Sigmoid colon (tissue), 6 donors: ENCODE measurements at regions not wholly inside any gene's neighbourhood (a gene's known extent, or its start where the extent isn't known, plus 50 kb on each side); places are given as distances from the start of the nearest gene placed in this dataset.
"Not testable (repeated sequence)": the region's sequence is repeated elsewhere in the genome, so short reads cannot be mapped to it uniquely, and the experiment has no call there.

Source experiments
- DNase-seq: peaks from one replicate; pipeline ENCODE4 v3.0.0-alpha.2; 2019
- H3K27ac ChIP-seq, 4 donors: fragments of 200-600 bp; sonication (generic); one replicate each; pipeline ENCODE4 v1.5.1; 2016 to 2019; ENCODE audit warnings: mild to moderate bottlenecking in 1 of 4
- H3K27me3 ChIP-seq, 3 donors: fragments of 200-600 bp; sonication (generic); one replicate each; pipeline ENCODE4 v1.5.1; 2019; ENCODE audit warnings: mild to moderate bottlenecking in 1 of 3
- H3K36me3 ChIP-seq, 4 donors: fragments of 200-600 bp; sonication (generic); one replicate each; pipeline ENCODE4 v1.5.1; 2016 to 2019
- H3K4me1 ChIP-seq, 4 donors: fragments of 200-600 bp; sonication (generic); one replicate each; pipeline ENCODE4 v1.5.1; 2017 to 2019
- H3K4me3 ChIP-seq, 4 donors: fragments of 200-600 bp; sonication (generic); one replicate each; pipeline ENCODE4 v1.5.1; 2017 to 2019; ENCODE audit warnings: mild to moderate bottlenecking in 2 of 4, moderate library complexity in 1 of 4
- H3K9me3 ChIP-seq, 4 donors: fragments of 200-600 bp in 3 of 4; sonication (generic) in 3 of 4; one replicate each; pipeline versions ENCODE4 v1.5.1 to v1.6.1; 2013 to 2019
- EP300 ChIP-seq, 4 donors: sonication (generic); formaldehyde crosslinking; IDR thresholded peaks; one replicate each; pipeline ENCODE4 v1.6.1; 2017; ENCODE audit warnings: antibody characterized with exemption in 4 of 4
- POLR2A ChIP-seq, 2 donors: fragments of 450-650 bp; IDR thresholded peaks; one replicate each; pipeline ENCODE4 v1.6.1; 2016; ENCODE audit warnings: antibody characterized with exemption in 2 of 2, mild to moderate bottlenecking in 2 of 2, moderate library complexity in 2 of 2
- POLR2AphosphoS5 ChIP-seq, 4 donors: sonication (generic); formaldehyde crosslinking; IDR thresholded peaks; one replicate each; pipeline ENCODE4 v1.6.1; 2017; ENCODE audit warnings: antibody characterized with exemption in 4 of 4
- WGBS, 2 donors: extraction: QIAGEN DNeasy Blood & Tissue Kit; methylation state at CpG; one replicate each; pipeline ENCODE4 v1.1.7; 2013; 5-methylcytosine and 5-hydroxymethylcytosine counted together
- intact Hi-C: fragments of 100-400 bp; cut with DNase I; formaldehyde crosslinking; loops from one replicate; pipeline ENCODE4 v1.15.1; 2023
- TF ChIP-seq, protein P1 (sequence below), 4 experiments: fragments of 450-650 bp in 3 of 4; fragments of 200-600 bp in 1 of 4; IDR thresholded peaks; one replicate each; pipeline ENCODE4 v1.5.1; 2016 to 2019; ENCODE audit warnings: antibody characterized with exemption in 4 of 4, mild to moderate bottlenecking in 3 of 4, moderate library complexity in 2 of 4
- donor health status: healthy with polysubstance abuse.
- donor health status: healthy.

DNA sequence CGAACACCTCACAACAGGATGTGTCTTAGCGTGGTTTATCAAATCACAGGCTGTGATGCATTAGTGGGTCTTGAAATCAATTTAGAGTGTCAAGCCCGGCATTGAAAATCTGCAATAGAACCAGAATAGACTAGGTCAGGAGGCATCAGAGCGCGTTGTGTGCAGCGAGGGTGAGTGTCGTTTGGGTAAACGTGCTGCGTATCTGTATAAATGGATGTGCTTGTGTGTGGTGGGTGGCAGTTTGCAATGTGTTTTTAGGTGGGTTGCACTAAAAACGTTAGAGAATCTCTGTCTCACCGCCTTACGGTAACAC is 121.0 kb upstream of the SULF2 start:
- TF ChIP-seq, protein P1, sequence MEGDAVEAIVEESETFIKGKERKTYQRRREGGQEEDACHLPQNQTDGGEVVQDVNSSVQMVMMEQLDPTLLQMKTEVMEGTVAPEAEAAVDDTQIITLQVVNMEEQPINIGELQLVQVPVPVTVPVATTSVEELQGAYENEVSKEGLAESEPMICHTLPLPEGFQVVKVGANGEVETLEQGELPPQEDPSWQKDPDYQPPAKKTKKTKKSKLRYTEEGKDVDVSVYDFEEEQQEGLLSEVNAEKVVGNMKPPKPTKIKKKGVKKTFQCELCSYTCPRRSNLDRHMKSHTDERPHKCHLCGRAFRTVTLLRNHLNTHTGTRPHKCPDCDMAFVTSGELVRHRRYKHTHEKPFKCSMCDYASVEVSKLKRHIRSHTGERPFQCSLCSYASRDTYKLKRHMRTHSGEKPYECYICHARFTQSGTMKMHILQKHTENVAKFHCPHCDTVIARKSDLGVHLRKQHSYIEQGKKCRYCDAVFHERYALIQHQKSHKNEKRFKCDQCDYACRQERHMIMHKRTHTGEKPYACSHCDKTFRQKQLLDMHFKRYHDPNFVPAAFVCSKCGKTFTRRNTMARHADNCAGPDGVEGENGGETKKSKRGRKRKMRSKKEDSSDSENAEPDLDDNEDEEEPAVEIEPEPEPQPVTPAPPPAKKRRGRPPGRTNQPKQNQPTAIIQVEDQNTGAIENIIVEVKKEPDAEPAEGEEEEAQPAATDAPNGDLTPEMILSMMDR (IDR thresholded peaks at IDR 0.05): no peak
- TF ChIP-seq POLR2AphosphoS5 (IDR thresholded peaks at IDR 0.05) (no peak), POLR2A (IDR thresholded peaks at IDR 0.05) (no peak), EP300 (IDR thresholded peaks at IDR 0.05) (no peak)
- Histone ChIP-seq H3K4me1 (peaks cover 0 to 5% (median 0%) of the 10 kb centered on the region in 4 donors), H3K36me3 (no peaks in the 10 kb centered on the region), H3K4me3 (no peak overlapping the region), H3K9me3 (no peaks in the 10 kb centered on the region), H3K27me3 (no peaks in the 10 kb centered on the region), H3K27ac (no peak overlapping the region)
- 82% methylated on average over 12 of the region's 12 CpGs for WGBS, 2 donors
- intact Hi-C loops: no loop called here
- no peak for DNase-seq

DNA sequence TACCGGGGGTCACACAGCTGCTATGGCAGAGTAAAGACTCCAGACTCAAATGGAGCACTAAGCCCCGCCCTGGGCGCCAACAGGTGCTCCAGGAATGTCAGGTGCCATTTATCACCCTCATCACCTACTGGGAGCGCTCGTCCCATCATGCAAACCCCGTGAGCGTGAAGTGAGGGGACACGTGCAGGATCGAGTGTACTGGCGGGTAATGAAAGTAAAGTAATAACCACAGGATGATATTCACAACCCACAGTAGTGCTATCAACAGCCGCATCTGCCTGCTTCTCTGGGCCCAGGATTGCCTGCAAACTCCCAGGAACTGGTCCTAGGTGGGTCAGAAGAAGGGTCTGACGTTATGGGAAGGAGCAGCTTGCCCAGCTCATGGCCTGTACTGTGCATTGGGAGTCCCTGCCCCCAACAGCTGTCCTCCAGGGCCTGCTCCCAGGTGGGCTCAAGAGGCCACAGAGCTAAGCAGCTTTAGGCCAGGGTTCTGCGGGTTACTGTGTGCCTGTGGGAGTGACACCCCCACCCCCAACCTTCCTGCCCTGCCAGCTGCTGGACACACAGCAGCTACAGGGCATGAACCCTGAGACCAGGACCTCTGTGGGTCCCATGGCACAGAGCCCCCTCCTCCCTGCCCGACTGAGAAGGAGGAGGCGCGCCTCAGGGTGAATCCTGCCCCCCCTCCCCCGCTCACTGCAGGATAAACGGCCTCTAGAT is 120.5 kb upstream of the SULF2 start:
- Histone ChIP-seq H3K4me1 (no peaks in the 10 kb centered on the region), H3K36me3 (no peaks in the 10 kb centered on the region), H3K4me3 (no peak overlapping the region), H3K27me3 (no peaks in the 10 kb centered on the region), H3K27ac (no peak overlapping the region), H3K9me3 (no peaks in the 10 kb centered on the region)
- DNase-seq: no peak
- intact Hi-C loops: no loop called here
- TF ChIP-seq EP300 (IDR thresholded peaks at IDR 0.05): no peak
- TF ChIP-seq, protein P1 (IDR thresholded peaks at IDR 0.05): no peak
- no peak for TF ChIP-seq POLR2A (IDR thresholded peaks at IDR 0.05)
- no peak for TF ChIP-seq POLR2AphosphoS5 (IDR thresholded peaks at IDR 0.05)
- 69 to 82% methylated on average over 18 of the region's 18 CpGs for WGBS, 2 donors

DNA sequence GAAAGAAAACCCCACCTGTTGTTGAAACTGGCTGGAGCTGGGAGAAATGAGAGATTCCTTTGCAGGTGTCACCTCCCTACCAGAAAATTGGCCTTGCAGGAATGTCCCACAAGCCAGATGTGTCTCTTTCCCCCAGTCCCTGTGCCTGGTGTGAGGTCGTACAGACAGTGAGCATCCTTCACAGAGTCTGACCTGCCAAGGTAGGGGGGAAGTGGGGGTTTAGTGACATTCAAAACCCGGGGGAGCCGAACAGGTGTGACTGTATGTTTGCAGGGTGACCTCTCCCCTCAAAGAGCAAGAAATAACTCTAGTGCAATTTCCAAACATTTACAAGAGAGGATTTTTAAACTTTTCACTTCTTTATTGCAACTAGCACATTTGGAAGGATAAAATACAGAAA is 117.7 kb upstream of the SULF2 start:
- H3K27me3 ChIP-seq, H3K4me1 ChIP-seq, H3K27ac ChIP-seq, DNase-seq, H3K36me3 ChIP-seq, H3K4me3 ChIP-seq, H3K9me3 ChIP-seq, intact Hi-C loops: not testable (repeated sequence)
- 24 to 51% methylated on average over 3 of the region's 3 CpGs for WGBS, 2 donors

DNA sequence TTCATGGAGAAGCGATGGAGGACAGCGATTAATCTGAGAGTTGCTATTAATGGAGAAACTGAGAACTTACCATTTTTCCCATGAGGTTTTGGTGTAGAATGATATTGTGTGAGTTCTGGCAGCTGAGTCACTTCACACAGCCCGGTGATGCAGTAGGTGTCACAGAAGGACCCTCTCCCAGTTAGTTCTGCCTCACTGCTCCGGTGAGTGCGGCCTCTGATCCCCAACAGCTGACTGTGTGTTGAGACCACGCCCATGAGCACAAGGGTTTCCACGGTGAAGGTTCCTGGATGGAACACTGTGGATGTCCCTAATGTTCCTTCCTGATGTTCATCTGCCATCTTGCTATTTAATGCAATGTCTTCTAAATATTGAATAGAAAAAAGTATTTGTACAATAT is 114.0 kb upstream of the SULF2 start:
- H3K4me1 ChIP-seq, H3K27ac ChIP-seq, DNase-seq, H3K9me3 ChIP-seq, H3K36me3 ChIP-seq, H3K27me3 ChIP-seq, H3K4me3 ChIP-seq: not testable (repeated sequence)
- intact Hi-C loops: loop anchor here (5.0 kb wide), 1 partner anchor 77 kb away; no protein-coding TSS in a partner anchor
- no CpG with 5 or more reads among the region's 7 CpGs for whole genome bisulfite sequencing, 2 donors

DNA sequence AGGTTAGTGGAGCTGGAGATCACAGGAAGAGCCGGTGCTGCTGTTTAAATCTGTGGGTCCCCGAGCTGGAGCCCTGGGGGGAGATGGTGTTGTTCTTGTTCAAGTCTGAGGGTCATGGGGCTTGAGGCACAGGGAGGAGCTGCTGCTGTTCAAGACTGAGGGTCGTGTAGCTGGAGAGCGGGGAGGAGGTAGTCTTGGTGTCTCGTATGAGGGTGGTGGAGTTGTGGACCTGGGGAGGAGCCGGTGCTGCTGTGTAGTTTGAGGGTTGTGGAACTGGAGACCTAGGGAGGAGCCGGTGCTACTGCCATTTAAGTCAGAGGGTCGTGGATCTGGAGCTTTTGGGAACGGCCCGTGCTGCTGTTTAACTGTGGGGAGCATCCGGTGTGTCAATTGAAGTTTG is 112.2 kb upstream of the SULF2 start:
- Histone ChIP-seq H3K4me1 (no peaks in the 10 kb centered on the region), H3K27ac (no peak overlapping the region), H3K36me3 (no peaks in the 10 kb centered on the region), H3K4me3 (no peak overlapping the region), H3K9me3 (no peaks in the 10 kb centered on the region), H3K27me3 (no peaks in the 10 kb centered on the region)
- DNase-seq: no peak
- 80 to 89% methylated on average over 11 of the region's 11 CpGs for WGBS, 2 donors
- intact Hi-C loops: loop anchor here (5.0 kb wide), 1 partner anchor 75 kb away; no protein-coding TSS in a partner anchor
- TF ChIP-seq, protein P1 (IDR thresholded peaks at IDR 0.05): no peak
- TF ChIP-seq EP300 (IDR thresholded peaks at IDR 0.05) (no peak), POLR2A (IDR thresholded peaks at IDR 0.05) (no peak), POLR2AphosphoS5 (IDR thresholded peaks at IDR 0.05) (no peak)

DNA sequence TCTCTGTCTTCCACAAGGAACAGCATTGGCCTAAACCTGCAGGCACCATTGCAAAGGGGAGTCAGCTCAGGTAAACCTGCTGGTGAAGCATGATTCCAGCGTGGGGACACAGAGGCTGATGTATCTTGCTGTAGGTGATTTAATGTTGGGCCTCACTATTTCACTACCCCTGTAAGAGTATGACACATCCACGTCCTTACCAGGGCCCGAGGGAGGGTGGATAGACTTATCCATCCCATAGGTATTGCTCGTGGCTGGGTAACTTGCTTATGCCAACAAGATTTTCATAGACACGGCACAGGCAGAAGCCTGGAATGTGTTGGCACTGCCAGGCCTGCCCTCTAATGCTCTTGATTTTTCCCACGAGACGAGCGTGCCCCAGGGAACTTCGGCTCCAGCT is 107.4 kb upstream of the SULF2 start:
- not testable (repeated sequence) for H3K4me1 ChIP-seq, H3K9me3 ChIP-seq, H3K27ac ChIP-seq, H3K27me3 ChIP-seq, H3K4me3 ChIP-seq, H3K36me3 ChIP-seq, DNase-seq
- WGBS, 2 donors: 77 to 89% methylated on average over 4 of the region's 9 CpGs
- intact Hi-C loops: loop anchor here (5.0 kb wide), 1 partner anchor 625 kb away; no protein-coding TSS in a partner anchor

DNA sequence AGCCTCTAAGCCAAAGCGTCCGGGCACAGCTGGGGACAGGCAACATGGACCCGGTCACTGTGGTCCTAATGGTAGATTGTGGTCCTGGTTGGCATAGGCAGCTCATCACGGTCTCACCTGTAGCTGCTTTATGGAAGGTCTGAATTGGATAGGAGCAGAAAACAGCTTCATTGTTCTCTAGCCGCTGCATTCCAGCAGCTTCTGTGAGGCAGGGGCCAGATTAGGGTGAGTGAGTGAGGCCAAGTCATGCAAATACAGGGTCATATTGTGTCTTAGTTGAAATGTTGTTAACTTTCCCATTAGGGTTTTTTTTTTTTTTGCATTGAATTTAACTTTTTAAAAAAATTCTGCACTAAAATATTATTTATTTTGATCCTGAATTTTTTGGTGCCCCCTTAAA is 105.4 kb upstream of the SULF2 start:
- not testable (repeated sequence) for H3K36me3 ChIP-seq, H3K27ac ChIP-seq, H3K9me3 ChIP-seq, H3K4me3 ChIP-seq, H3K27me3 ChIP-seq, DNase-seq, H3K4me1 ChIP-seq
- 84 to 91% methylated on average over 5 of the region's 5 CpGs for WGBS, 2 donors
- intact Hi-C loops: loop anchor here (5.0 kb wide), 1 partner anchor 627 kb away; no protein-coding TSS in a partner anchor

DNA sequence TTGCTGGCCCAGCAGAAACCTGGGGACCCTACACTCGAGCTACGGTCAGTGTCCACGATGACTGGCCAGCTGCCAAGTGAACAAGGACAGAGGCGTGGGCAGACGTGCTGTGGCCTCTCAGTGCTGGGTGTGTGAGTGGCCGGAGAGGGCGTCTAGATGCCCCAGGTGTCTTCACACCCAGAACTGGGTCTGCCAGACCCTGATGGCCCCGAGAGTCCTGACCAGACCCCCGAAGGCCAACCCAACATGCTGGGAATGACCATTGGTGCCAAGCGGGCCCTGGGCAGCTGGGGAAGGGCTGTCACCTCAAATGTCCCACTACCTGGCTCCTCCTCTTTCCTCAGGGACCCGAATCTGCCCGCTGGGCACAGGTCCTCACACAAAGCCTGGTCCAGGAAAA is 104.5 kb upstream of the SULF2 start:
- WGBS, 2 donors: 53 to 76% methylated on average over 12 of the region's 12 CpGs
- not testable (repeated sequence) for H3K4me3 ChIP-seq, DNase-seq, H3K27me3 ChIP-seq, H3K9me3 ChIP-seq, H3K36me3 ChIP-seq, H3K4me1 ChIP-seq, H3K27ac ChIP-seq
- intact Hi-C loops: loop anchor here (5.0 kb wide), 1 partner anchor 628 kb away; no protein-coding TSS in a partner anchor
